Fibroblast of mammary gland (primary cell): ENCODE measurements at regions not wholly inside any gene's neighbourhood (a gene's known extent, or its start where the extent isn't known, plus 50 kb on each side); places are given as distances from the start of the nearest gene placed in this dataset.
"Not testable (repeated sequence)": the region's sequence is repeated elsewhere in the genome, so short reads cannot be mapped to it uniquely, and the experiment has no call there.

ENCODE experiments used
- DNase-seq: peaks from one replicate; pipeline ENCODE4 v3.0.0-alpha.2; 2010; ENCODE audit warnings: low read depth
- H3K4me3 ChIP-seq: 2 replicates; pipeline ENCODE4 v1.5.1; 2011; ENCODE audit warnings: low read depth, mild to moderate bottlenecking, low read length, moderate library complexity; ENCODE audit not compliant: control insufficient read depth
- CTCF ChIP-seq: conservative IDR thresholded peaks from 2 replicates; pipeline ENCODE4 v1.5.1; 2011; ENCODE audit warnings: low read depth, low read length, inconsistent platforms; ENCODE audit not compliant: control insufficient read depth, insufficient read depth

GRCh38 chr1:38584448-38585355 is 274.9 kb downstream of the RRAGC start:
- TF ChIP-seq CTCF: no peak
- H3K4me3 ChIP-seq: no peak overlapping the region

GRCh38 chr1:38583287-38583686 is 276.3 kb downstream of the RRAGC start:
- not testable (repeated sequence) for H3K4me3 ChIP-seq, DNase-seq

More at GRCh38 chr1:38584448-38585355, 274.9 kb downstream of the RRAGC start:
- DNase-seq: no peak

- no peak for TF ChIP-seq CTCF
- DNase-seq: no peak
- H3K4me3 ChIP-seq: no peak overlapping the region
Observed at GRCh38 chr1:38581396-38581795, 278.2 kb downstream of the RRAGC start.

GRCh38 chr1:38580594-38580993 is 279.0 kb downstream of the RRAGC start:
- no peak for TF ChIP-seq CTCF
- DNase-seq: no peak
- H3K4me3 ChIP-seq: no peak overlapping the region

GRCh38 chr1:38579056-38579455 is 280.5 kb downstream of the RRAGC start:
- H3K4me3 ChIP-seq: no peak overlapping the region

GRCh38 chr1:38578271-38578951 is 281.2 kb downstream of the RRAGC start:
- TF ChIP-seq CTCF: no peak
- H3K4me3 ChIP-seq: no peak overlapping the region
- DNase-seq: no peak

More at GRCh38 chr1:38579056-38579455, 280.5 kb downstream of the RRAGC start:
- no peak for DNase-seq
- TF ChIP-seq CTCF: no peak

GRCh38 chr1:38577937-38578270 is 281.7 kb downstream of the RRAGC start:
- no peak for TF ChIP-seq CTCF
- no peak overlapping the region for H3K4me3 ChIP-seq
- DNase-seq: no peak
